Thyroid gland (tissue), 4 donors: ENCODE measurements at regions not wholly inside any gene's neighbourhood (a gene's known extent, or its start where the extent isn't known, plus 50 kb on each side); places are given as distances from the start of the nearest gene placed in this dataset.

ENCODE experiments used
- POLR2A ChIP-seq, 2 donors: fragments of 450-650 bp; IDR thresholded peaks; one replicate each; pipeline ENCODE4 v1.6.1; 2017; ENCODE audit warnings: antibody characterized with exemption in 2 of 2, mild to moderate bottlenecking in 2 of 2, moderate library complexity in 1 of 2
- TF ChIP-seq, protein P1 (sequence below), 6 experiments: fragments of 200-600 bp in 3 of 6; fragments of 450-650 bp in 3 of 6; sonication (generic) in 3 of 6; IDR thresholded peaks; one replicate each; pipeline ENCODE4 v1.5.1; 2016 to 2019; ENCODE audit warnings: antibody characterized with exemption in 6 of 6, mild to moderate bottlenecking in 2 of 6, inconsistent platforms in 1 of 6, moderate library complexity in 1 of 6

DNA sequence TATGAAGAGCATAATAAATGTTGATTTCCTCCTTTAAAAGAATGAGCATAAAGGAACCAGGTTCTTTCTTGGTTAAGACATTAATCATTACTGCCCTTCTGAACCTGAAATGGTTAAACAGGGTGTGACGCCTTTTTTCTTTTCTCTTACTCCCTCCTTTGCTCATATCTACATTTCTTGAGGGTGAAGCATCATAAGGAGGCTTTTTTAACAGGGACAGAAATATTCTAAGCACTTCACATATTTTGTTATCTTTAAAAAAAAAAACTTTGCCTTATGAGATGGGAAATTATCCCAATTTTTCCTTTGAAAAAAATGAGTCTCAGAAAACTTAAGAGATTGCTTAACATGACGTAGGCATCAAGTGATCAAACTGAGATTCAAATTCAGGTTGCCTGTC is 1036.3 kb upstream of the TENM4 start:
- TF ChIP-seq, protein P1, sequence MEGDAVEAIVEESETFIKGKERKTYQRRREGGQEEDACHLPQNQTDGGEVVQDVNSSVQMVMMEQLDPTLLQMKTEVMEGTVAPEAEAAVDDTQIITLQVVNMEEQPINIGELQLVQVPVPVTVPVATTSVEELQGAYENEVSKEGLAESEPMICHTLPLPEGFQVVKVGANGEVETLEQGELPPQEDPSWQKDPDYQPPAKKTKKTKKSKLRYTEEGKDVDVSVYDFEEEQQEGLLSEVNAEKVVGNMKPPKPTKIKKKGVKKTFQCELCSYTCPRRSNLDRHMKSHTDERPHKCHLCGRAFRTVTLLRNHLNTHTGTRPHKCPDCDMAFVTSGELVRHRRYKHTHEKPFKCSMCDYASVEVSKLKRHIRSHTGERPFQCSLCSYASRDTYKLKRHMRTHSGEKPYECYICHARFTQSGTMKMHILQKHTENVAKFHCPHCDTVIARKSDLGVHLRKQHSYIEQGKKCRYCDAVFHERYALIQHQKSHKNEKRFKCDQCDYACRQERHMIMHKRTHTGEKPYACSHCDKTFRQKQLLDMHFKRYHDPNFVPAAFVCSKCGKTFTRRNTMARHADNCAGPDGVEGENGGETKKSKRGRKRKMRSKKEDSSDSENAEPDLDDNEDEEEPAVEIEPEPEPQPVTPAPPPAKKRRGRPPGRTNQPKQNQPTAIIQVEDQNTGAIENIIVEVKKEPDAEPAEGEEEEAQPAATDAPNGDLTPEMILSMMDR (IDR thresholded peaks at IDR 0.05): no peak
- no peak for TF ChIP-seq POLR2A (IDR thresholded peaks at IDR 0.05)
